GM12873 (cell line): ENCODE measurements at regions not wholly inside any gene's neighbourhood (a gene's known extent, or its start where the extent isn't known, plus 50 kb on each side); places are given as distances from the start of the nearest gene placed in this dataset.

Source experiments
- CTCF ChIP-seq: IDR thresholded peaks from 2 replicates; pipeline ENCODE4 v1.5.1; 2012; ENCODE audit warnings: low read depth, mild to moderate bottlenecking, moderate library complexity, low read length, control low read depth; ENCODE audit not compliant: insufficient read depth; ENCODE audit errors: missing control alignments

GRCh38 chr16:33844533-33844932, 385.1 kb downstream of the TP53TG3F start:
- peak; percentile 23 for TF ChIP-seq CTCF
